Cerebellar cortex (tissue), 1 donor: ENCODE measurements at regions not wholly inside any gene's neighbourhood (a gene's known extent, or its start where the extent isn't known, plus 50 kb on each side); places are given as distances from the start of the nearest gene placed in this dataset.
"Not testable (repeated sequence)": the region's sequence is repeated elsewhere in the genome, so short reads cannot be mapped to it uniquely, and the experiment has no call there.

Source experiments
- DNase-seq: peaks from one replicate; pipeline ENCODE4 v3.0.0-alpha.2; 2015; ENCODE audit warnings: low spot score

DNA sequence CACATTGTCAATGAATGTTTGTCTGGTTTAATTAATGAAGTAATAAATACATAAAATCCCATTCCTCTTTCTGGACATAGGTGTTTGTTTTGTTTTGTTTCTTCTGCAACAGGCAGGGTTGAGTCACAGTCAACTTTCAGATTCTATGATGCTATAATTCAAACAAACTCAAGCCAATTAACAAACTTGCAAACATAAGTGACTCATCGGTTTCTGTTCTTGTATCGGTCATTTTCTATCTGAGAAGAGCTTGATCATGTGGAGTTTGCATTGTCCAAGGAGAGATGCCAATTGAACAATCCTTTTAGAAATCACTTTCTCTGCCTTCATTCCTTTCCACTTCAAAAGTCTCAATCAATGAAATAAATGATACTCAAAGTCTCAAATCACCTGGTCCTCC lies 294.2 kb upstream of the C16orf82 start:
- DNase-seq: no peak

DNA sequence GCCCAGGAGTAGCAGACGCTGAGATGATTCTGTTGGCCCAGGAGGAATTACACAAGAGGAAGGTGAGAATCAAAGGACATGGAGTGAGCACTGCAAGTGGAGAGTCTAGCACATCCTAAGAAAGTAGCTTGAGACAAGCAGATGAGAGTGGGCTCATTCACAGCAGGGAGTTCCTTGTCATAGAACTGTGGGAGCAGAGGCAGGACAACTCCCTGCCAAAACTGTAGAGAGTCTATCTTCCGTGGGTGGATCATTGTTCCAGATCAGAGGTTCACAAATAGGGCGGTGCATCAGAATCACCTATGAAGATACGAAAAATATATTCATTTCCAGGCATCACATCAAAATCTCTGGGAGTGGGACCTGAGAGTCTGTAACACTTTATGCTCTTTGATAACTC lies 288.9 kb upstream of the C16orf82 start:
- no peak for DNase-seq

DNA sequence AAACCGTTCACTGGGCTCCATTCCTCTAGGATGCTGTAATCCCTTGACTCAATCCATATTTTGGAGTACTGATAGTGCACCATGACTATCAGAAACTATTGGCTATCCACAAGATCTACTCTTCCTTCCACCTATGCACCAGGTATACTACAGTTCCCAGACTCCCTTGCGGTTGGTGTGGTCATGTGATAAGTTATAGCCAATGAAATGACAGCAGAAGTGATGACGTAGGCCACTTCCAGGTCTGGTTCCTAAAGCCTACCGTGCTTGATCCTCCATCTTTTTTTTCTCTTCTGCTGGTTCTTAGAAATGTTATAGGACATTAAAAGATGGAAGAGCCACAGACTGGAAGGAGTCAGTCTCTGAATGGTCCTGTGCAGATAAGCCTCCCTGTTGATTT lies 278.8 kb upstream of the C16orf82 start:
- no peak for DNase-seq

DNA sequence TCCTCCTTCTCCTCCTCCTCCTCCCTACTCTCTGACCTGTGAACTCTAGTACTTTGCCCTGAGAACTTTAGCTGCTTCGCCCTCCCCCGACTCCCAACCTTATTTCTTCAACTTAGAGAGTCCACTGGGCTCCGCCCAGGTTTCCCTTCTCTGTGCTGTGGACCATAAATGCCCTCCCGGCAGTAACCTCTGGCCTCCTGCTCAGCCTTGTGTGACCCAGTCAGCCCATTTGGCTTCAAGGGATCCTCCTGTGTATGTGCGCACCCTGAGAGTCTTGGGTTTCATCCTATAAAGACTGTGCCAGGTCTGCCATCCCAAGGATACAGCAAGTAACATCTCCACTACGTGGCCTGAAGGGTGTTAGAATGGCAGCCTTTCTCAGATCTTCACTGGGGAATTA lies 275.6 kb upstream of the C16orf82 start:
- DNase-seq: no peak

DNA sequence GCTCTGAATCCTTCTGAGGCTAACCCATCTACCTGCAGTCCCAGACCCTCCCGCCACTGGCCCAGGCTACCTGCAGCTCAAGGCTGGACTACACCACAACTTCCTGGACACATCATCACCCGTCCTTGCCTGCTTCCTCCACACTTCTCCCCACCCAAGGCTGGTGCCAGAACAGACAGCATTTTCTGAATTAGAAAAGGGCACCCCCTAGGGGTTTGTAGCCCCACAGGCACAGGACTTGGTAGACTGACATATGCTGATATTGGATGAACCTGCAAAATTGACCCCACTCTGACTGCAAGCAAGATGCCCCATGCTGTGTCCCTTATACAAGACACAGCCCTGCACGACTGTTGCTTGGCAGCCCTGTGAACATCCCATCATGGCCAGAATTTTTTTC lies 271.5 kb upstream of the C16orf82 start:
- no peak for DNase-seq

DNA sequence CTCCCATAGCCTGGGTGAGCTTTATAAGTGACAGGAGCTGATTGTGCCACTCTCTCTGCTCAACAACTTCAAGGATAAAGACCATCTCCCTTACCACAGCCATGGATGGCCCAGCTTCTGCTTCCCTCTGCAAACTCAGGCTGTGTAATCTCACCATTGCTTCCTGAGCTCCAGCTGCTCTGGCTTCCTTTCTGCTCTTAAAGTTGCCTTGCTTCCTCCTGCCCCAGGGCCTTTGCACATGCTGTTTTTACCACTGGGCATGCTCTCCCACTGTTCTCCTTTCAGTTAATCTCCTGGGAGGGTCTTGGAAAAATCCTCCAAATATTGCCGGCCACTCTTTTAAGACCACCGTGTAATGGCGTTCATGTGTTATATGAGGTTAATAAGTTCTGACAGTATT lies 265.1 kb upstream of the C16orf82 start:
- DNase-seq: no peak

DNA sequence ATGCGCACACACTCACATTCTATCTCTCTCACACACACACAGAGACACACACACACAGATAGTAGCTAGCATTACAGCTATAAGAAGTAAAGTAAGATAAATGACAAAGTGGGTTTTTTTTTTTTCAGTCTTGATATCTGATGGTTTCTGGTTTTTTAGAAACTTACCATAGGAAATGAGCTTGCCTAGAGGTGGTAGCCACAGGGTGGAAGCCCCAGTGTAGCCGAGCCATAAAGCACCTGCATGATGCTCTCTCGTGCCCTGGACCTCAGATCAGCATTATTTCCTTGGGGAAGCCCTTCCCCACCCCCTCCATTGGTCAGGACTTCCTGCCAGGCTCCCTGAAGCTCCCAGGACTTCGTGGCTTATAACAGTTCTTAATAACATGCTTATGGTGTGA lies 264.3 kb upstream of the C16orf82 start:
- DNase-seq: no peak

DNA sequence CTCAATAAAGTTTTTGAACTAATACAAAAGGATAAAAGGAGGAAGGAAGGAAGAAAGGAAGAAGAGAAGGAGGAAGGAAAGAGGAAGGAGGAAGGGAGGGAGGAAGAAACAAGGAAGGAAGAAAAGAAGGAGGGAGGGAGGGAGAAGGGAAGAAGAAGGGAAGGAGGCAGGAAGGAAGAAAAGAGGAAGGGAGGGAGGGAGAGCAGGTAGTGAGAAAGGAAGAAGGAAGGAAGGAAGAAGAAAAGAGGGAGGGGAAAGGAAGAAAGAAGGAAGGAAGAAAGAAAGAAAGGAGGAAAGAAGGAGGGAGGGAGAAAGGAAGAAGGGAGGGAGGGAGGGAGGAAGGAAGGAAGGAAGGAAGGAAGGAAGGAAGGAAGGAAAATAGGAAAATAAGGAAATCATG lies 263.8 kb upstream of the C16orf82 start:
- no peak for DNase-seq

DNA sequence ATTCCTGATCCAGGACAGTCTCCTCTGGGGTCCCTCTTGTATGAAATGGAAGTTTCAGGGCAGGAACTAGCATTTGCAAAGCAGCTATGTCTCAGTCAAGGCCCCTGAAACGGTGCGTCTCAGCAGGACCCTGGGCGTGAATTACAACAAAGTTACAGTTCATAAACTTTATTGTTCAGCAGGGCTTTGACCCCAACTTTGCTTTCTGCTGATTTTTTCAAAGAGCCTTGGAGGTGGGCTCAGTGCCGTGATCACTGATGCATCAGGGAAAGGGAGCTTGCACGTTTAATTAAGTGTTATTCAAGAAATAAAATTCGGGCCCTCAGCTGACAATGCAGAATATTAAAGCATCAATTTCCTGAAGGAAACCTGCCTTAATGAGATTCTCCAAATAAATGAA lies 260.1 kb upstream of the C16orf82 start:
- DNase-seq: no peak

DNA sequence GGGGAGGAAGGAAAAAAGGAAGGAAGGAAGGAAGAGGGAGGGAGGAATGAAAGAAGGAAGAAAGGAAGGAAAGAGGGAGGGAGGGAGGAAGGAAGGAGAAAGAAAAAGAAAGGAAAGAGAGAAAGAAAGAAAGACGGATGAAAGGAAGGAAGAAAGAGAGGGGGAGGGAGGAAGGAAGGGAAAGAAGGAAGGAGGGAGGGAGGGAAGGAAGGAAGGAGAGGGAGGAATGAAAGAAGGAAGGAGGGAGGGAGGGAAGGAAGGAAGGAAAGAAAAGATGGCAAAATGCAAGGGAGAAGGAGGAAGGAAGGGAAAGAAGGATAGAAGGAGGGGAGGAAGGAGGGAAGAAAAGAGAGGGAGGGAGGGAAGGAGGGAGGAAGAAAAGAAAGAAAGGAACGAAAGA lies 257.3 kb upstream of the C16orf82 start:
- no peak for DNase-seq

DNA sequence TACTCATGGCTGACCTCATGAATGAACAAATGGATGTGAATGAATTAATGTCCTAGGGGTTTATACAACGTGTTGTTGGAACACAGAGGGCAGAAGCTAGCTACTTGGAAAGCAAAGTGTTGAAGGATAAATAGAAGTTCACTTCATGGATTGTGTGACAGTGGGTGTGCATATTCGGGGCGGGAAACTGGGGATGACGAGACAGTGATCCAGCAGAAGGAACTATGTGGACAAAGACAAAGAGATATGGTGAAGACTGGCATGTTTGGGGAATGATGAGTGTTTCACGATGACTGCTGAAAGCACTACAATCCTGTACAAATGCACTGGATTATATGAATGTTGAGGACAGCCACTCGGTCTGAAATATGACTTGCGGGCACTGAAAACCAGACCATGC lies 250.5 kb upstream of the C16orf82 start:
- DNase-seq: no peak

DNA sequence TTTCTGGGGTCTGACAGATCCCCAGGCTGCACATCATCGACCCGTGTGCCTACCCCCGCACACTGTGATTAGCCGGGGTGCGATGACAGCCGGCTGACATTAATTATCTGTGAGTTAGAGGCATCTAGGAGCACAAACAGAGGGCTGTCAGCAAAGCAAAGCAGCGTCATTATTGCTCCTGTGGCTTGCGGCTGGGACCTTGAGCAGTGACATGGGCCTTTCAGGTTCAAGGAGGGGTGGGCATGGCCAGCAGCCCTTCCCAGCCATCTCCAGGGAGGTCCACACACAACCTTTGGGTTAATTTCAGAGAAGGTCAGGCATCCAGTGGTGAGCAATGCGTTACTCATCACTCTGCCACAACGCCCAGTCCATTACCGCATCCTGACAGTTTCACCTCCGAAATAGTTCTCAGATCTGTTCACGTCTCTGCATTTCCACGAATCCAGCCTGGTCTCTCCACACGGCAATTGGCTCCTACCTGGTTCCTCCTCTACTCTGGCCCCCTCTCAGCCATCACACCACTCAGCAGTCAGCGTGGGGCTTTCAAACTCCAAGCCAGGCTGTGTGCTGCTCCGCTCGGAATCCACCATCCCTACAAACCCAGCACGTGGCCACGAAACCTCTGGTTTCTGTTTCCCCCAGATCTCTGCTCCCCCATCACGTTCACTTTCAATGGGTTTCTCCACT lies 249.7 kb upstream of the C16orf82 start:
- no peak for DNase-seq

DNA sequence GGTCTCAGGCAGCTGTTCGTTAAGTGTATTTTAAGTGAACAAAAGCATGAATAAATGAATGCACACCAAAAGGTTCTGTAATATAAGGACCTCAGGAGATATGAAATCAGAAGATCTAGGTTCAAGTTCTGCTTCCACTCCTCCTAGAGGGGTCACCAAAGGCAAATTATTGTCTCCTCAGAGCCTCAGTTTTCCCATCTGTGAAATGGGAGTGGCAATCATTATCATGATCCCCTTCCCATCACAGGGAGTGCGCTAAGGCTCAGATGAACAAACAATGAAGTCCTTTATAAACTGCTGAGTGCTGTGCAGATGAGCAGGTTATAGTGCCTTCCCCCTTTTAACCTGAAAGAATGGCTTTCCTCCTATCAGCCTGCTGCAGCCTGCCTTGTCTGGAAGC lies 248.3 kb upstream of the C16orf82 start:
- DNase-seq: no peak

DNA sequence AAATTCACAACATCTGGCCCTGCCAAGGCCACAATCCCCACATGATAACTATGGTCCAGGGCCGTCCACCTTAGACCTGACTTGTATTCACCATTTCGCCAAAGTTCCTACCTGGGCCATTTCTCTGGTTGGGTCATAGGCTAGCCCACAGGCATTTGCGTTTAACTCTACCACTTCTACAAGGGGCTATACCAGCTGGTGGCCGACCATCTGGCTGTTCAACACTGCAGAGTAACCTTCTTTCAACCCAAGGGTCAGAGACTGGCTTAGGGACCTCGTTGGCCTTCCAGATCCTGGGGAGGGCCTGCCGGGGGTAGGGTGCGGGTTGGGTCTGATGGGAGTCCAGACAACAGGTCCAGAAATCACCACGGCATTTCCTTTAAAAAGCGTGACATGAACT lies 242.3 kb upstream of the C16orf82 start:
- DNase-seq: no peak

DNA sequence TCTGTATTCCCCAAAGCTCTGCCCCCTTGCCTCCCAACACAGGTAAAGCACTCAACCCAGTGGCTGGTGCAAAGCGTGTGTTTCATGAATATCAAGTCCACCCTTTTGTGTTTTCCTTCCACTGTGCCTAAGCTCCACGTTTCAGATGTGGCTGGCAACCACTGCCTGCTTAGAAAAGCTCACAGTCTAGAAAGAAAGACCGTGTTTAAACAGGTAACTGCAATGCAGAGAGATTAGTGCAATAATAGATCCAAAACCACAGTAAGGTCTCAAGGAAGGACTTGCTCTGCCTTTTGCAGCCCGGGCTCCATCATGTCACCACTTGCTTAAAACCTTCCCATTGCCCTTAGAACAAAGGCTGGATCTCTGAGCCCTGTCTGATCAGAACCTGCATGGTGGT lies 240.2 kb upstream of the C16orf82 start:
- DNase-seq: no peak

DNA sequence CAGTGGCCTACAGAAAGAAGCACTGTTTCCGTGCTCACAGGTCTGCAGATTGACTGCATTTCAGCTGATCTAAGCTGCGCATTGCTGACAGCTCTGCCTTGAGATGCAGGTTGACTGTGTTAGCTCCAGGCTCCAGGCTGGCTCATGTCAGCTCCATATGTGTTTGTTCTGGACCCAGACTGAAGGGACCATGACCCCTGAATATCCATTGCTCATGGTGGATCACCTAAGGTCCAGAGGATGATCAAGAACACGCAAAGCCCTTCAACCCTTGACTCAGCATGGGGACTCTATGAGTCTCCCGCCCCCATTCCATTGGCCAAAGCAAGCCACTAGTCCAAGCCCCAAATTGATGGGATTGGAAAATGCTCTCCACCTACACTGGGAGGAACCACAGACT lies 239.3 kb upstream of the C16orf82 start:
- no peak for DNase-seq

DNA sequence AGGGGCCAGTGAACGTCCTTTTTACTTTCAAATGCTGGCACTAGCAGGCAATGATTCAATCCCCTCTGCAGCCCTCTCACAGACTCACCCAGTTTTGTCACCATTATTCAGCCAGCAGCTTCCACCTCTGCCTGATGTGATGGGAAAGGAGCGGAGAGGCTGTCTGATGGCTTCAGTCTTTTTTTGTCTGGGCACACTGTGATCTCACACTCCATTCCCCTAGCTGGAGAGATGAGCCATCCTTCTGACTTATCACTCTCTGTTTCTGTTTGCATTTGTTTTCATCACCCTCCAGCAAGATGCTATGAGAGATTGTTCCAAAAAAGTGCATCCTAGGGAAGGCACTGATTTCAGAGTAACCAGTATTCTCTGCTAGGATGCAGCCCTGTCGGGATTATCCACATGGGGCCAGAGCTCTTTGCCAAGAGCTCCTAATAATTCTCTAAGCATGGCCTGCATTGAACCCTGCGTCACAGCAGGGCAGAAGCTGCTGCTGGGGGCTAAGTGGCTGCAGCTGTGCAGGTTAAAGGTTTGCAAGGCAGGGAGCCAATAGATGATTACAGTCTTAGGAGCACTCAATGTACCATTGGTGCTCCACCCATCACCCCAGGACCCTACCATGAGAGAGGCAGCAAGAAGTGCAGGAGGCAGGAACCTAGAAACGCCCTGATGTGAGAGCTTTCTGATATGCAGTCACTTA lies 236.1 kb upstream of the C16orf82 start:
- no peak for DNase-seq

DNA sequence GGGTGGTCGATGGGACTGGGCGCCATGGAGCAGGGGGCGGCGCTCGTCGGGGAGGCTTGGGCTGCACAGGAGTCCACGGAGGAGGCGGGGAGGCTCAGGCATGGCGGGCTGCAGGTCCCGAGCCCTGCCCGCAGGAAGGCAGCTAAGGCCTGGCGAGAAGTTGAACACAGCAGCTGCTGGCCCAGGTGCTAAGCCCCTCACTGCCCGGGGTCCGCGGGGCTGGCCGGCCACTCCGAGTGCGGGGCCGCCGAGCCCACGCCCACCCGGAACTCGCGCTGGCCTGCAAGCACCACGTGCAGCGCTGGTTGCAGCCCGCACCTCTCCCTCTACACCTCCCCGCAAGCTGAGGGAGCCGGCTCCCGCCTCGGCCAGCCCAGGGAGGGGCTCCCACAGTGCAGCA lies 230.6 kb upstream of the C16orf82 start:
- not testable (repeated sequence) for DNase-seq

DNA sequence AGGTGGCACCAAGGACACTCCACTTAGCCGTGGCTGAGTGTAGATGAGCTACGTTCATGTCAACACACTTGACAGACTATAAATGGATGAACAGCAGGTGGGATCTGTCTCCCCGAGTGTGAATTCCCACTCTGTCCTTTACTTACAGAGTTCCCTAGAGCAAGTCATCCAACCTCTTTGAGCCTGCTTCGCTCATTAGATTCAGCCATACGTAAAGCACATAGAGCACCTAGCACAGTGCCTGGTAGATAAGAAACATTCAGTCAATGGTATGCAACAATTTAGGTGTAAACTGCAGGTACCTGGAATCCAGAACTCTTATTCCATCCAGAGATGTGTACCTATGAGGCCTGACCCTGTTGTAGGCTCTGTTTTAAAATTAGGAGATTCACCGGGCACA lies 227.8 kb upstream of the C16orf82 start:
- DNase-seq: no peak

DNA sequence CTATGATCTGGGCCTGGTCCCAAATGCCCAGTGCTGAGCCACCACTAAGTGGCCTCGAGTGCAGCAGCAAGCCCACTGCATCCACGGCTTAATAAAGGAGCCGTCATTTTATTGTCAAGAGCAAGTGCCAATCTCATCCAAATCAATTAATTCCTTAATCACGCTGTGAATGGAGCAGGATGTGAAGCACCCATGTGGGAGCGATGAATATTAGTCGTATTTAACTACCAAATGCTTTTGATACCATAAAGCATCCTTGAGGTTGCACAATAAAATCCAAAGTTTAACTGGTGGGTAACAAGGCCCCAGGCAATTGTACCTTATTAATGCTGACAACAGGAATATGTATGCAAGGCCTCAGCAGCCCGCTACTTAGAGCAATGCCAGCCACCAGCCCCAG lies 226.0 kb upstream of the C16orf82 start:
- no peak for DNase-seq

DNA sequence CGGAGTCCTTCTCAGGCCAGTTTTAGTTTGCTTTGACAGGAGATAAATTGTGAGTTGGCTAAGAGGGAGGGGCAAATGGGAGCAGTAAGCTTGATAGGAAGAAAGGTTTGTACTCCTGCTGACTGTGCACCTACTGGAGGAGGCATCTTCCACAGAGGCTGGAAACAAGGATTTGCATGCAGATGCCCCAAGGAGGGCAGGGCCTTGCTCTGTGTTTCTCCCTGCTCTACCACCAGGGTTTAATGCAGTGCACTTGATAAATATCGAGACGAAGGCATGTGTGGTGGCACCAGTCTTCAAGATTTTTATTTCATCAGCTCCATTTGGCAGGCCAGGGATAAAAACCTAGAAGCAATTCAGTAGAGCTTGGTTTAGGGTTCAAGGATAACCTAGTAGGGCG lies 210.5 kb upstream of the C16orf82 start:
- DNase-seq: no peak

DNA sequence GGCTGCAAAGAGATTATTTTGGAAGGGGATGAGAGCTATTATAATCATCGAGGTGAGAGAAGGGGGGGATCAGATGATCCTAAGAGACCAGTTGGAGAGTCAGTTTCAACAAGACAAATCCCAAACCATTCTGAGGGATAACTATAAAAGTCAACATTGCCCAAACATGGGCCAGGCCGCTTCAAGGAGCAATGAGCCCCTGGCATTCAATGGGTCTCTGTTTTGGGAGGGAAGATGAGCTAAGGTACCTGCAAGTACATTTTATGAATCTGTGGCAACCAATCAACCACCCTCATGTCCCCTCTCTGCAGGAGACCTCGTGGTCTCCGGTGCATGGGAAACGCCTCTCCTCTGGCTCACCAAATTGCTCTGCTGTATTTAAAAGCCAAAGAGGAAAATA lies 209.9 kb upstream of the C16orf82 start:
- no peak for DNase-seq

DNA sequence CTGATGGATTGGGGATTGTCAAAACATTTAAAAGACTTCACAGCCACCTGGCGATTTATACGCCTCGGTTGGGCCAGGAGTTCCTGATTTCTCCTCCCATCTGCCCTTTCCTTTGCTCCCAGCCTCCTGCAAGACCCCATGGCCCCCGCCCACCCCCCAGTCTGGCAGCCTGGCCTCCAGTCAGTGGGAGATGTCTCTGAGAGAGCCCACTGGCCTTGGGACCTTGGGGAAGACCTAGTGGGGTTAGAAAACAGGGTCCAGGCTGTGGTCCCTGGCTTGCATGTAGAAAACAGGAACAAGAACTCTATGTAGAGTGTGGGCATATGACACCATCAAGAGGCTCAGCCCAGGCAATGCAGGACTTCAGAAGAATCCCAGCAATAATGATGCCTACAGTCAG lies 209.4 kb upstream of the C16orf82 start:
- no peak for DNase-seq

DNA sequence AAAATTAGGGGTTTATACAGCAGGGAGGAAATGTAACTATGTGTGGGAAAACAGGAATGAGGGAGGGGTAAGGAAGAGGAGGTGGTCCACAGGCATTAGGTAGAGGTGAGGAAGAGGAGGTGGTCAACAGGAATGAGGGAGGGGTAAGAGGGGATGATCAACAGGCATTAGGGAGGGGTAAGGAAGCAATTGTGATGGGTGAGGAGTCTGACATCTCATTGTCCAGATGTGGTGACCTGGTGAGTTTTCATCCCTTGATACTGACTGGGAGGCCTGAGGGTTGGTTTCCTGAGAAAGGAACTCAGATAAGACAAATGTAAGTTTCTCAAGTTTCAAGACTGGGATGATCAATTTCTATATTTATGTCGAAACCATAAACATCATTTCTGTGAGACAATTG lies 206.2 kb upstream of the C16orf82 start:
- no peak for DNase-seq
